ENCODE measurements at regions not wholly inside any gene's neighbourhood (a gene's known extent, or its start where the extent isn't known, plus 50 kb on each side); places are given as distances from the start of the nearest gene placed in this dataset.
"Not testable (repeated sequence)": the region's sequence is repeated elsewhere in the genome, so short reads cannot be mapped to it uniquely, and the experiment has no call there.

GRCh38 chr4:100340512-100341485, 150.5 kb upstream of the DDIT4L start:
- DNase-seq = no peak

GRCh38 chr4:100339870-100340269, 149.6 kb upstream of the DDIT4L start:
- DNase-seq = no peak

GRCh38 chr4:100333491-100333890, 143.2 kb upstream of the DDIT4L start:
- DNase-seq = not testable (repeated sequence)

GRCh38 chr4:100317032-100317864, 127.0 kb upstream of the DDIT4L start:
- no peak for DNase-seq

- no peak for DNase-seq
Observed at GRCh38 chr4:100314057-100314456, 123.8 kb upstream of the DDIT4L start.

GRCh38 chr4:100312615-100313350, 122.5 kb upstream of the DDIT4L start:
- no peak for DNase-seq

GRCh38 chr4:100311181-100311580, 120.9 kb upstream of the DDIT4L start:
- no peak for DNase-seq

GRCh38 chr4:100306018-100306417, 115.8 kb upstream of the DDIT4L start:
- DNase-seq = no peak

- DNase-seq = no peak
Observed at GRCh38 chr4:100302061-100303026, 112.1 kb upstream of the DDIT4L start.

GRCh38 chr4:100299046-100299840, 109.0 kb upstream of the DDIT4L start:
- DNase-seq = no peak

GRCh38 chr4:100295792-100296191, 105.5 kb upstream of the DDIT4L start:
- no peak for DNase-seq

GRCh38 chr4:100294356-100294755, 104.1 kb upstream of the DDIT4L start:
- no peak for DNase-seq

GRCh38 chr4:100290585-100290984, 100.3 kb upstream of the DDIT4L start:
- DNase-seq = no peak

GRCh38 chr4:100289946-100290345, 99.7 kb upstream of the DDIT4L start:
- no peak for DNase-seq

GRCh38 chr4:100289530-100289888, 99.2 kb upstream of the DDIT4L start:
- DNase-seq = no peak

- DNase-seq = no peak
Observed at GRCh38 chr4:100288811-100289529, 98.7 kb upstream of the DDIT4L start.

- no peak for DNase-seq
Observed at GRCh38 chr4:100288161-100288560, 97.9 kb upstream of the DDIT4L start.

- DNase-seq = no peak
Observed at GRCh38 chr4:100287534-100287933, 97.3 kb upstream of the DDIT4L start.

- DNase-seq = peak; percentile 48
Observed at GRCh38 chr4:100286636-100287035, 96.4 kb upstream of the DDIT4L start.

- no peak for DNase-seq
Observed at GRCh38 chr4:100285121-100285520, 94.9 kb upstream of the DDIT4L start.
